IMR-90 (cell line): ENCODE measurements at regions not wholly inside any gene's neighbourhood (a gene's known extent, or its start where the extent isn't known, plus 50 kb on each side); places are given as distances from the start of the nearest gene placed in this dataset.

Experiments used
- ATAC-seq: fragments of 200-7000 bp; cut with Tn5 transposase; 2 replicates; pipeline ENCODE4 v1.9.1; 2020; ENCODE audit warnings: low read depth, mild to moderate bottlenecking, moderate library complexity
- BruUV-seq: library from RNA; stranded (reverse); fragments of 400-500 nt; replicated peaks from 2 replicates; lab custom pipeline; 2021; lab: Mats Ljungman, UMichigan
- CTCF ChIA-PET: fragments of 300-600 bp; formaldehyde crosslinking; extraction: SDS; loops from one replicate; lab custom pipeline; 2021; ENCODE audit warnings: antibody characterized with exemption; lab: Yijun Ruan, JAX
- POLR2A ChIA-PET: fragments of 300-600 bp; sonication (Branson Sonifier 250); formaldehyde crosslinking; loops from one replicate; lab custom pipeline; 2022; ENCODE audit warnings: antibody characterized with exemption; ENCODE audit not compliant: unreplicated experiment; lab: Charles Lee
- DNase-seq: peaks from one replicate; pipeline ENCODE4 v3.0.0; 2013
- H2AFZ ChIP-seq: replicated peaks from 2 replicates; pipeline ENCODE3; 2013; ENCODE audit warnings: low read length, mild to moderate bottlenecking; ENCODE audit not compliant: poor library complexity
- H2AK5ac ChIP-seq: 2 replicates; pipeline ENCODE4 v1.6.1; 2013; ENCODE audit warnings: low read depth, low read length, inconsistent platforms
- H2AK9ac ChIP-seq: replicated peaks from 2 replicates; pipeline ENCODE3; 2013; ENCODE audit warnings: mild to moderate bottlenecking, low read depth, low read length, moderate library complexity; ENCODE audit not compliant: poor library complexity
- H2BK120ac ChIP-seq: 2 replicates; pipeline ENCODE4 v1.6.1; 2013; ENCODE audit warnings: low read depth, low read length, inconsistent platforms
- H2BK15ac ChIP-seq: 3 replicates; pipeline ENCODE4 v1.6.1; 2013; ENCODE audit warnings: low read depth, low read length, inconsistent platforms
- H2BK20ac ChIP-seq: 2 replicates; pipeline ENCODE4 v1.6.1; 2013; ENCODE audit warnings: low read depth, mild to moderate bottlenecking, inconsistent platforms, low read length, moderate library complexity
- H2BK5ac ChIP-seq: 2 replicates; pipeline ENCODE4 v1.6.1; 2013; ENCODE audit warnings: mild to moderate bottlenecking, low read depth, low read length, inconsistent platforms; ENCODE audit not compliant: poor library complexity, severe bottlenecking
- H3K14ac ChIP-seq: replicated peaks from 2 replicates; pipeline ENCODE4 v1.6.1; 2013; ENCODE audit warnings: low read depth, low read length, inconsistent platforms
- H3K18ac ChIP-seq: 2 replicates; pipeline ENCODE4 v1.6.1; 2013; ENCODE audit warnings: low read depth, low read length, control low read depth
- H3K23ac ChIP-seq: 2 replicates; pipeline ENCODE4 v1.6.1; 2013; ENCODE audit warnings: low read depth, low read length, inconsistent platforms
- H3K27ac ChIP-seq: 2 replicates; pipeline ENCODE4 v1.5.1; 2013; ENCODE audit warnings: mild to moderate bottlenecking, control low read depth, low read length; ENCODE audit not compliant: insufficient read depth
- H3K27me3 ChIP-seq: 2 replicates; pipeline ENCODE4 v1.6.1; 2013; ENCODE audit warnings: low read length; ENCODE audit not compliant: control insufficient read depth, insufficient read depth
- H3K36me3 ChIP-seq: 2 replicates; pipeline ENCODE4 v1.6.1; 2013; ENCODE audit warnings: low read length, mixed read lengths; ENCODE audit not compliant: control insufficient read depth, insufficient read depth
- H3K4ac ChIP-seq: 2 replicates; pipeline ENCODE4 v1.6.1; 2013; ENCODE audit warnings: low read depth, low read length, inconsistent platforms
- H3K4me1 ChIP-seq: 2 replicates; pipeline ENCODE4 v1.6.1; 2013; ENCODE audit warnings: low read length, mixed read lengths; ENCODE audit not compliant: control insufficient read depth, insufficient read depth
- H3K4me2 ChIP-seq: 2 replicates; pipeline ENCODE4 v1.6.1; 2013; ENCODE audit warnings: low read depth, mild to moderate bottlenecking, control low read depth, low read length, moderate library complexity
- H3K4me3 ChIP-seq: 2 replicates; pipeline ENCODE4 v1.5.1; 2013; ENCODE audit warnings: low read depth, mild to moderate bottlenecking, control low read depth, low read length, moderate library complexity; ENCODE audit not compliant: insufficient read depth
- H3K56ac ChIP-seq: 2 replicates; pipeline ENCODE4 v1.6.1; 2013; ENCODE audit warnings: low read length, inconsistent platforms; ENCODE audit not compliant: insufficient read depth; ENCODE audit errors: extremely low read depth
- H3K79me1 ChIP-seq, 2 experiments: 2 replicates each; pipeline ENCODE4 v1.6.1; 2013; ENCODE audit warnings: low read length in 2 of 2, inconsistent platforms in 1 of 2, low read depth in 1 of 2
- H3K9ac ChIP-seq: 2 replicates; pipeline ENCODE4 v1.6.1; 2013; ENCODE audit warnings: low read depth, low read length, control low read depth
- H3K9me1 ChIP-seq: 2 replicates; pipeline ENCODE4 v1.6.1; 2013; ENCODE audit warnings: low read length, inconsistent platforms; ENCODE audit not compliant: insufficient read depth
- H3K9me3 ChIP-seq: 2 replicates; pipeline ENCODE4 v1.6.1; 2013; ENCODE audit warnings: low read length; ENCODE audit not compliant: control insufficient read depth, insufficient read depth
- H4K20me1 ChIP-seq: 2 replicates; pipeline ENCODE4 v1.6.1; 2013; ENCODE audit warnings: low read length, inconsistent platforms; ENCODE audit not compliant: insufficient read depth
- H4K5ac ChIP-seq: 2 replicates; pipeline ENCODE4 v1.6.1; 2013; ENCODE audit warnings: mild to moderate bottlenecking, low read depth, low read length, control low read depth
- H4K8ac ChIP-seq, 2 experiments: 2 replicates each; pipeline ENCODE4 v1.6.1; 2013; ENCODE audit warnings: low read depth in 2 of 2, low read length in 2 of 2, control low read depth in 1 of 2, inconsistent platforms in 1 of 2
- H4K91ac ChIP-seq: 2 replicates; pipeline ENCODE4 v1.6.1; 2013; ENCODE audit warnings: low read depth, low read length, inconsistent platforms; ENCODE audit not compliant: insufficient read depth
- ELK1 ChIP-seq: fragments of 150-350 bp; IDR thresholded peaks from 2 replicates; pipeline ENCODE4 v1.6.1; 2016; ENCODE audit warnings: low read depth, mild to moderate bottlenecking, low read length, moderate library complexity, borderline replicate concordance
- FOS ChIP-seq: fragments of 150-350 bp; IDR thresholded peaks from 2 replicates; pipeline ENCODE4 v1.6.1; 2016; ENCODE audit warnings: low read depth, low read length
- MAFK ChIP-seq: IDR thresholded peaks from 2 replicates; pipeline ENCODE4 v1.6.1; 2012; ENCODE audit warnings: low read depth, low read length, improper control_type of control experiment
- MAZ ChIP-seq: IDR thresholded peaks from 2 replicates; pipeline ENCODE4 v1.6.1; 2012; ENCODE audit warnings: low read depth, mild to moderate bottlenecking, low read length, improper control_type of control experiment, moderate library complexity, borderline replicate concordance
- NFE2L2 ChIP-seq: fragments of 150-350 bp; IDR thresholded peaks from 2 replicates; pipeline ENCODE4 v1.6.1; 2016; ENCODE audit warnings: low read depth, mild to moderate bottlenecking, low read length
- POLR2A ChIP-seq: IDR thresholded peaks from 2 replicates; pipeline ENCODE4 v1.6.1; 2012; ENCODE audit warnings: mild to moderate bottlenecking, low read depth, low read length
- RFX5 ChIP-seq: IDR thresholded peaks from 2 replicates; pipeline ENCODE4 v1.8.0; 2012; ENCODE audit warnings: low read depth, mild to moderate bottlenecking, low read length, moderate library complexity
- SMC3 ChIP-seq: fragments of 150-350 bp; IDR thresholded peaks from 2 replicates; pipeline ENCODE4 v1.6.1; 2016; ENCODE audit warnings: low read depth, mild to moderate bottlenecking, antibody characterized with exemption, low read length, moderate library complexity
- USF2 ChIP-seq: fragments of 150-350 bp; IDR thresholded peaks from 2 replicates; pipeline ENCODE4 v1.6.1; 2017; ENCODE audit warnings: mild to moderate bottlenecking, antibody characterized with exemption, low read length, low read depth
- WGBS, 2 experiments: methylation state at CpG; one replicate each; pipeline versions ENCODE4 v1.1.5 to v1.1.7; 2013; ENCODE audit warnings: missing lambda C conversion rate in 2 of 2; ENCODE audit not compliant: insufficient read length in 1 of 2; ENCODE audit errors: extremely low coverage in 2 of 2; 5-methylcytosine and 5-hydroxymethylcytosine counted together
- dilution Hi-C: fragments of 300-500 bp; cut with HindIII; formaldehyde crosslinking; loops from one replicate; pipeline ENCODE4 v1.14.3; 2018; ENCODE audit warnings: low sequenced_read_pairs; ENCODE audit not compliant: unreplicated experiment
- in situ Hi-C: fragments of 300-500 bp; cut with MboI; formaldehyde crosslinking; loops from 3 replicates; pipeline ENCODE4 v1.14.3; 2019; ENCODE audit warnings: low sequenced_read_pairs, inconsistent platforms, mixed read lengths
- intact Hi-C: fragments of 100-400 bp; cut with micrococcal nuclease; formaldehyde crosslinking; loops from 2 replicates; pipeline ENCODE4 v1.10.0; 2022

- Histone ChIP-seq H3K56ac (no peak overlapping the region), H3K79me1 (no peaks in the 10 kb centered on the region), H3K4me3 (no peak overlapping the region), H3K18ac (no peak overlapping the region), H3K4me2 (no peak overlapping the region), H4K5ac (no peak overlapping the region), H3K23ac (no peak overlapping the region), H3K27ac (no peak overlapping the region), H2AK5ac (no peak overlapping the region), H4K91ac (no peak overlapping the region), H3K36me3 (no peaks in the 10 kb centered on the region), H4K20me1 (no peaks in the 10 kb centered on the region), H4K8ac (no peak overlapping the region), H2BK5ac (no peak overlapping the region), H3K4ac (no peak overlapping the region), H2AK9ac (no peak overlapping the region), H3K14ac (no peak overlapping the region), H3K9me1 (no peaks in the 10 kb centered on the region), H2BK15ac (no peak overlapping the region), H3K4me1 (no peaks in the 10 kb centered on the region), H3K27me3 (peaks cover 2% of the 10 kb centered on the region; the same call in 1 of the 2 replicates), H3K9me3 (no peaks in the 10 kb centered on the region), H2BK120ac (no peak overlapping the region), H2AFZ (no peak overlapping the region), H2BK20ac (no peak overlapping the region), H3K9ac (no peak overlapping the region)
- WGBS, 2 experiments: 66% methylated on average over 5 of the region's 5 CpGs; no CpG with 5 or more reads in 1 of the 2 experiments
- DNase-seq (no peak), ATAC-seq (no peak)
- in situ Hi-C loops (no loop called here), dilution Hi-C loops (no loop called here), intact Hi-C loops (no loop called here)
- TF ChIP-seq SMC3 (no peak), ELK1 (no peak), RFX5 (no peak), FOS (no peak), MAFK (no peak), POLR2A (no peak), NFE2L2 (no peak), USF2 (no peak), MAZ (no peak)
- BruUV-seq: no TSS peak
- POLR2A ChIA-PET: no interaction called here
- CTCF ChIA-PET: no interaction called here
Observed at GRCh38 chr20:5465604-5465927, 145.2 kb downstream of the GPCPD1 start.
